DMS153 treated with DMSO at 0.1 percent for 48 hours (cell line): ENCODE measurements at regions not wholly inside any gene's neighbourhood (a gene's known extent, or its start where the extent isn't known, plus 50 kb on each side); places are given as distances from the start of the nearest gene placed in this dataset.

Experiments used
- DNase-seq: peaks from one replicate; lab custom pipeline; 2025; ENCODE audit not compliant: unreplicated experiment; lab: John Stamatoyannopoulos, UW

GRCh38 chr20:52652271-52652670 lies 319.9 kb upstream of the TSHZ2 start:
- DNase-seq, result no peak

GRCh38 chr20:52649727-52650126 lies 322.4 kb upstream of the TSHZ2 start:
- DNase-seq, result peak; percentile 23

GRCh38 chr20:52645822-52646221 lies 326.3 kb upstream of the TSHZ2 start:
- no peak for DNase-seq

- DNase-seq, result no peak
These were observed 329.1 kb upstream of the TSHZ2 start for GRCh38 chr20:52643034-52643433.

- DNase-seq, result no peak
These were observed 335.0 kb upstream of the TSHZ2 start for GRCh38 chr20:52637201-52637600.

GRCh38 chr20:52631469-52631868 lies 340.7 kb upstream of the TSHZ2 start:
- no peak for DNase-seq

- DNase-seq, result no peak
These were observed 342.0 kb upstream of the TSHZ2 start for GRCh38 chr20:52630138-52630537.

GRCh38 chr20:52624281-52624680 lies 347.9 kb upstream of the TSHZ2 start:
- DNase-seq, result no peak

GRCh38 chr20:52622081-52622480 lies 350.1 kb upstream of the TSHZ2 start:
- no peak for DNase-seq

GRCh38 chr20:52621401-52621800 lies 350.8 kb upstream of the TSHZ2 start:
- no peak for DNase-seq

GRCh38 chr20:52619671-52620070 lies 352.5 kb upstream of the TSHZ2 start:
- no peak for DNase-seq

GRCh38 chr20:52619101-52619500 lies 353.1 kb upstream of the TSHZ2 start:
- DNase-seq, result no peak

- DNase-seq, result peak; percentile 37
These were observed 355.5 kb upstream of the TSHZ2 start for GRCh38 chr20:52616629-52617028.

- DNase-seq, result no peak
These were observed 357.9 kb upstream of the TSHZ2 start for GRCh38 chr20:52614051-52614863.

- no peak for DNase-seq
These were observed 360.0 kb upstream of the TSHZ2 start for GRCh38 chr20:52612046-52612632.

GRCh38 chr20:52610749-52611148 lies 361.4 kb upstream of the TSHZ2 start:
- no peak for DNase-seq

GRCh38 chr20:52601295-52601971 lies 370.7 kb upstream of the TSHZ2 start:
- no peak for DNase-seq

GRCh38 chr20:52596256-52596655 lies 375.9 kb upstream of the TSHZ2 start:
- DNase-seq, result no peak

GRCh38 chr20:52595518-52595917 lies 376.6 kb upstream of the TSHZ2 start:
- no peak for DNase-seq

- DNase-seq, result no peak
These were observed 378.5 kb upstream of the TSHZ2 start for GRCh38 chr20:52593654-52594053.

GRCh38 chr20:52592567-52592966 lies 379.6 kb upstream of the TSHZ2 start:
- no peak for DNase-seq

- DNase-seq, result no peak
These were observed 382.1 kb upstream of the TSHZ2 start for GRCh38 chr20:52590100-52590499.
